ENCODE measurements at regions not wholly inside any gene's neighbourhood (a gene's known extent, or its start where the extent isn't known, plus 50 kb on each side); places are given as distances from the start of the nearest gene placed in this dataset.
"Not testable (repeated sequence)": the region's sequence is repeated elsewhere in the genome, so short reads cannot be mapped to it uniquely, and the experiment has no call there.

DNA sequence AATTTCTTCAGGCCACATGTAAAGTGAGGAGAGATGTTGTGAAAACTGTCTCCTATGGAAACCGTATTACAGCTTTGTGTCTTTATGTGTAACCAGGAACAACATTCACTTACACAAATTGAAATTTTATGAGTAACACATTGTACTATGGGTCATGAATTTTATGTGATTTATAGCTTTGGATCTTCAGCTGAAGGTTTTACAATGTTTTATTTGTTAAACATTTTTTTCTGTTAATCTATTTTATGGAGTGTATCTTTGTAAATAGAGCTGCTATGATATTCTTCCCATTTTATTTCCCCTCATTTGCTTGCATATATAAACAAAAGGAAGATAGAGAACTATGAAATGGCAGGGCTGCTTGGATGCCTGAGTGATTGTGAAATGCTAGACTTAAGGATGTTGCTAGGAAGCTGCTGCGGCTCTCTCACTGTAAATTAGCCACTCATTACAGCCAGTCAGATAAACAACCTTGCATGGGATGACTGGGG lies 104.5 kb upstream of the PCLO start:
- Histone ChIP-seq H3K27me3 (no peaks in the 10 kb centered on the region), H3K4me1 (no peaks in the 10 kb centered on the region), H3K9me3 (no peaks in the 10 kb centered on the region), H3K36me3 (no peaks in the 10 kb centered on the region), H3K4me3 (no peak overlapping the region), H3K27ac (no peak overlapping the region)
- intact Hi-C loops (cut with DNase I): no loop called here
- TF ChIP-seq CTCF (IDR thresholded peaks at IDR 0.05): no peak
- TF ChIP-seq POLR2A (IDR thresholded peaks at IDR 0.05): no peak
- DNase-seq: no peak
- 45% methylated on average over 2 of the region's 2 CpGs for WGBS (ENCODE audit: insufficient coverage, low coverage, low lambda C conversion rate, missing lambda C conversion rate)
- no peak for ATAC-seq

- ATAC-seq; H3K4me1 ChIP-seq; H3K9me3 ChIP-seq; intact Hi-C loops (cut with DNase I); H3K36me3 ChIP-seq; DNase-seq; H3K4me3 ChIP-seq; H3K27ac ChIP-seq; H3K27me3 ChIP-seq: not testable (repeated sequence)
- 58% methylated on average over 10 of the region's 10 CpGs for WGBS (ENCODE audit: insufficient coverage, low coverage, low lambda C conversion rate, missing lambda C conversion rate)
These were observed 100.9 kb upstream of the PCLO start for GRCh38 chr7:83263442-83264034.

DNA sequence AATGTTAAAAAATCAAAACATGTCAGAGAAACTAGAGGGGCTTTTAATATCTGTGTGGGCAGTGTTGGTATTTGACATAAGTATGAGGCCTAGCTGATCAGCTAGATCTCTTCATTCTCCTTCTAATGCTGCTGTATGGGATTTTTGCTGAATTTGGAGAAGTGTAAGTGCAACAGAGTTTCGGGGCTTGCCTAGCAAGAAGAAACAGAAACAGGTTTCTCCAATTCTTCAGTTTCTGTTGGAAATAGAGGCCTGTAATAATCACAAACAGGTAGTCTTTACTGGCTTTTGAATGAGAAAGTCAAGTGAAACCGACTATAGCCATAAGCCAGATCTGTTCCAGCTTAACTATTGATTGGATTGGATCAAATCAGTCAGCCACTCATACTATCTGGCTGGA lies 96.4 kb upstream of the PCLO start:
- DNase-seq (no peak), ATAC-seq (no peak)
- Histone ChIP-seq H3K4me1 (no peaks in the 10 kb centered on the region), H3K27ac (no peak overlapping the region), H3K9me3 (no peaks in the 10 kb centered on the region), H3K4me3 (no peak overlapping the region), H3K36me3 (no peaks in the 10 kb centered on the region), H3K27me3 (no peaks in the 10 kb centered on the region)
- TF ChIP-seq POLR2A (IDR thresholded peaks at IDR 0.05) (no peak), CTCF (IDR thresholded peaks at IDR 0.05) (no peak)
- 63% methylated on average over 2 of the region's 2 CpGs for WGBS (ENCODE audit: insufficient coverage, low coverage, low lambda C conversion rate, missing lambda C conversion rate)
- intact Hi-C loops (cut with DNase I): no loop called here

DNA sequence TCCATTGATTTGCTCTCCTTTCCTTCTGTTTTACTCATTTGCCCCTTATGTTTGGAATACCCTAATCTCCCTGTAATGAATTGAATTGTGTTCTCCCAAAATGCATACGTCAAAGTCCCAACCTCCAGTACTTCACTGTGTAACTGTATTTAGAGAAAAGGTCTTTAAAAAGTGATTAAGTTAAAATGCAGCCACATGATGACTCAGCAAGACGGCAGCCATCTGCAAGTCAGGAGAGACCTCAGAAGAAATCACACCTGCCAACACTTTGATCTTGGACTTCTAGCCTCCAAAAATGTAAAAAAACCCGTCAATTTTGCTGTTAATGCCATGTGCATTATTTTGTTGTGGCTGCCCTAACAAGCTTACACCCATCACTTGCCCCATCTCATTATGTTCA lies 85.3 kb upstream of the PCLO start:
- Histone ChIP-seq H3K27ac (no peak overlapping the region), H3K36me3 (no peaks in the 10 kb centered on the region), H3K9me3 (no peaks in the 10 kb centered on the region), H3K4me1 (no peaks in the 10 kb centered on the region), H3K27me3 (no peaks in the 10 kb centered on the region), H3K4me3 (no peak overlapping the region)
- ATAC-seq (no peak), DNase-seq (no peak)
- TF ChIP-seq POLR2A (IDR thresholded peaks at IDR 0.05) (no peak), CTCF (IDR thresholded peaks at IDR 0.05) (no peak)
- intact Hi-C loops (cut with DNase I): no loop called here
- 38% methylated on average over 3 of the region's 3 CpGs for WGBS (ENCODE audit: insufficient coverage, low coverage, low lambda C conversion rate, missing lambda C conversion rate)

DNA sequence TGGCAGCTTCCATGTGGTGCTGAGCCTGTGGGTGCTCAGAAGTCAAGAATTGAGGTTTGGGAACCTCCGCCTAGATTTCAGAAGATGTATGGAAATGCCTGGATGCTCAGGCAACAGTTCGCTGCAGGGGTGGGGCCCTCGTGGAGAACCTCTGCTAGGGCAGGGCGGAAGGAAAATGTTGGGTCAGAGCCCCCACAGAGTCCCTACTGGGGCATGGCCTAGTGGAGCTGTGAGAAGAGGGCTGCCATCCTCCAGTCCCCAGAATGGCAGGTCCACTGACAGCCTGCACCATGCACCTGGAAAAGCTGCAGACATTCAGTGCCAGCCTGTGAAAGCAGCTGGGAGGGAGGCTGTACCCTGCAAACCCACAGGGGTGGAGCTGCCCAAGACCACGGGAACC lies 56.5 kb upstream of the PCLO start:
- 40% methylated on average over 4 of the region's 5 CpGs for WGBS (ENCODE audit: insufficient coverage, low coverage, low lambda C conversion rate, missing lambda C conversion rate)
- H3K9me3 ChIP-seq; H3K27ac ChIP-seq; H3K36me3 ChIP-seq; H3K27me3 ChIP-seq; ATAC-seq; intact Hi-C loops (cut with DNase I); H3K4me1 ChIP-seq; H3K4me3 ChIP-seq: not testable (repeated sequence)
- peak in 1 of 3 donors; percentile 20 for DNase-seq

DNA sequence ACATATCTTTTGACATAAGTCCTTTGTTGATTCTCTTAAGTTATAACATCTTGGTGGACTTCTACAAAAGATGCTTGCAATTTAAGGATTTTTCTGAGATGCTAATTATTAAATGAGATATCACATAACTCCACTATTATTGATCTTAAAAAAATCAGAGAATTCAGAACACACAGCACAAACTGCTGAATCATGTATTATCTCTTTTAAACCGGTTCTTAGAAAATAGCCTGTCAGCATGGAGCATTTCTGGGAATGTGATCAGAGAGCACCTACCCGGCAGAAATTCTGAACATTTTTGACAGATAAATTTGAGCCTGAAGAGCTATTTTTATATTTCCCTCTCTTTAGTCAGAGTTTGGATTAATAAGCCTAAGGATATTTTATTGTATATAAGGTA lies 50.2 kb upstream of the PCLO start:
- Histone ChIP-seq H3K4me3 (no peak overlapping the region), H3K4me1 (no peaks in the 10 kb centered on the region), H3K27ac (no peak overlapping the region), H3K9me3 (no peaks in the 10 kb centered on the region), H3K27me3 (no peaks in the 10 kb centered on the region), H3K36me3 (no peaks in the 10 kb centered on the region)
- intact Hi-C loops (cut with DNase I): no loop called here
- ATAC-seq: no peak
- WGBS (ENCODE audit: insufficient coverage, low coverage, low lambda C conversion rate, missing lambda C conversion rate): 42% methylated on average over 2 of the region's 2 CpGs
- no peak for DNase-seq
- TF ChIP-seq POLR2A (IDR thresholded peaks at IDR 0.05) (no peak), CTCF (IDR thresholded peaks at IDR 0.05) (no peak)

All from right lobe of liver (tissue), 6 donors.